CD4-positive, alpha-beta memory T cell (primary cell): ENCODE measurements at regions not wholly inside any gene's neighbourhood (a gene's known extent, or its start where the extent isn't known, plus 50 kb on each side); places are given as distances from the start of the nearest gene placed in this dataset.

Experiments
- CTCF ChIA-PET: fragments of 350-600 bp; sonication (Branson Sonifier 250); formaldehyde crosslinking; loops from one replicate; lab custom pipeline; 2021; ENCODE audit warnings: inconsistent platforms; ENCODE audit not compliant: partially characterized antibody; lab: Charles Lee
- POLR2A ChIA-PET: fragments of 350-600 bp; sonication (Branson Sonifier 250); formaldehyde crosslinking; loops from one replicate; lab custom pipeline; 2021; ENCODE audit not compliant: partially characterized antibody; lab: Charles Lee
- DNase-seq, 5 donors: peaks; one replicate each; pipeline versions ENCODE4 v3.0.0 to v3.0.0-alpha.2; 2020 to 2022; ENCODE audit warnings: mixed read lengths in 1 of 5
- H3K27ac ChIP-seq: one replicate; pipeline ENCODE4 v1.7.0; 2013; ENCODE audit warnings: low read depth, low read length
- H3K27me3 ChIP-seq: 2 replicates; pipeline ENCODE4 v1.7.0; 2013; ENCODE audit warnings: mild to moderate bottlenecking, low read length, moderate library complexity; ENCODE audit not compliant: insufficient read depth
- H3K36me3 ChIP-seq: 2 replicates; pipeline ENCODE4 v1.7.0; 2013; ENCODE audit warnings: mild to moderate bottlenecking, low read length, moderate library complexity; ENCODE audit not compliant: insufficient read depth
- H3K4me1 ChIP-seq: 2 replicates; pipeline ENCODE4 v1.7.0; 2013; ENCODE audit warnings: mild to moderate bottlenecking, low read length, moderate library complexity; ENCODE audit not compliant: insufficient read depth
- H3K4me3 ChIP-seq, 2 donors: one replicate each; pipeline ENCODE4 v1.7.0; 2013; ENCODE audit warnings: low read length in 2 of 2, mild to moderate bottlenecking in 1 of 2
- H3K9me3 ChIP-seq, 2 donors: one replicate each; pipeline ENCODE4 v1.7.0; 2013; ENCODE audit warnings: low read length in 2 of 2, control low read depth in 1 of 2; ENCODE audit not compliant: control insufficient read depth in 1 of 2
- H3K27ac Mint-ChIP-seq, 7 donors: one replicate each; pipeline ENCODE4 v1.8.0; 2020 to 2021; ENCODE audit warnings: mixed read lengths in 7 of 7, mild to moderate bottlenecking in 6 of 7, inconsistent platforms in 3 of 7, moderate library complexity in 3 of 7
- H3K27me3 Mint-ChIP-seq, 2 donors: one replicate each; pipeline ENCODE4 v1.8.0; 2020 to 2021; ENCODE audit warnings: mixed read lengths in 2 of 2
- H3K36me3 Mint-ChIP-seq, 2 donors: one replicate each; pipeline ENCODE4 v1.8.0; 2020 to 2021; ENCODE audit warnings: mixed read lengths in 2 of 2, inconsistent platforms in 1 of 2, mild to moderate bottlenecking in 1 of 2
- H3K4me1 Mint-ChIP-seq, 4 donors: one replicate each; pipeline ENCODE4 v1.8.0; 2020 to 2021; ENCODE audit warnings: mixed read lengths in 4 of 4, mild to moderate bottlenecking in 1 of 4
- H3K4me3 Mint-ChIP-seq, 8 donors: one replicate each; pipeline ENCODE4 v1.8.0; 2020 to 2021; ENCODE audit warnings: mixed read lengths in 8 of 8, mild to moderate bottlenecking in 7 of 8, moderate library complexity in 6 of 8, inconsistent platforms in 3 of 8
- H3K9me3 Mint-ChIP-seq, 8 donors: one replicate each; pipeline ENCODE4 v1.8.0; 2020 to 2021; ENCODE audit warnings: mixed read lengths in 8 of 8, mild to moderate bottlenecking in 5 of 8, inconsistent platforms in 3 of 8, moderate library complexity in 1 of 8
- intact Hi-C: fragments of 100-400 bp; cut with micrococcal nuclease; formaldehyde crosslinking; loops from one replicate; pipeline ENCODE4 v1.15.1; 2023

DNA sequence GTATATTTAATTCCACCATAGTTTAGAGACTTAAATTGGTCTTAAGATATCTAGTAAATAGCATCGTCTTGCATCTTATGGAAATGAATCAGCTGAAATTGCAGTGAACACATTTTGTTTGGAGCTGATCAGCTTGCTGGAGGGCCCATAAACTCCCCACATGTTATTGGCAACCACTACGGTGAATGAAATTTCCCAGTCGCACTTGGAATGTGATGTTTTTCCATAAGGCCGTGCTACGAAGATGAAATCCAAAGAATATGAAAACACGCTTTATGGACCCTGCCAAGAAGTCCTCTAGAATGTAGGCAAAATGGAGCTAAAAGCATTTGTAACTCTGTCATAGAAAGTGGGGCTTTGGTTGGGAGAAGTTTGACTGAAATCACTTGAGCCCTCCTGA is 572.1 kb downstream of the ACTL7B start:
- Mint-ChIP-seq H3K27ac (no peak overlapping the region), H3K4me3 (no peak overlapping the region), H3K4me1 (no peaks in the 10 kb centered on the region), H3K9me3 (peaks cover 0 to 10% (median 4%) of the 10 kb centered on the region in 8 donors), H3K27me3 (no peaks in the 10 kb centered on the region), H3K36me3 (no peaks in the 10 kb centered on the region)
- no peak for DNase-seq
- Histone ChIP-seq H3K36me3 (no peaks in the 10 kb centered on the region), H3K27me3 (no peaks in the 10 kb centered on the region), H3K4me3 (no peak overlapping the region), H3K27ac (no peak overlapping the region), H3K4me1 (no peaks in the 10 kb centered on the region), H3K9me3 (no peaks in the 10 kb centered on the region)
- intact Hi-C loops, result no loop called here
- ChIA-PET CTCF (no interaction called here), POLR2A (no interaction called here)

- Mint-ChIP-seq H3K4me3 (no peak overlapping the region), H3K27ac (no peak overlapping the region), H3K4me1 (no peaks in the 10 kb centered on the region), H3K27me3 (no peaks in the 10 kb centered on the region), H3K36me3 (no peaks in the 10 kb centered on the region), H3K9me3 (peaks cover 0 to 6% (median 4%) of the 10 kb centered on the region in 8 donors)
- no peak for DNase-seq
- intact Hi-C loops, result no loop called here
- Histone ChIP-seq H3K4me1 (no peaks in the 10 kb centered on the region), H3K4me3 (no peak overlapping the region), H3K9me3 (no peaks in the 10 kb centered on the region), H3K36me3 (no peaks in the 10 kb centered on the region), H3K27ac (no peak overlapping the region), H3K27me3 (no peaks in the 10 kb centered on the region)
- ChIA-PET POLR2A (no interaction called here), CTCF (no interaction called here)
Observed at GRCh38 chr9:108282872-108283271, 572.9 kb downstream of the ACTL7B start.

DNA sequence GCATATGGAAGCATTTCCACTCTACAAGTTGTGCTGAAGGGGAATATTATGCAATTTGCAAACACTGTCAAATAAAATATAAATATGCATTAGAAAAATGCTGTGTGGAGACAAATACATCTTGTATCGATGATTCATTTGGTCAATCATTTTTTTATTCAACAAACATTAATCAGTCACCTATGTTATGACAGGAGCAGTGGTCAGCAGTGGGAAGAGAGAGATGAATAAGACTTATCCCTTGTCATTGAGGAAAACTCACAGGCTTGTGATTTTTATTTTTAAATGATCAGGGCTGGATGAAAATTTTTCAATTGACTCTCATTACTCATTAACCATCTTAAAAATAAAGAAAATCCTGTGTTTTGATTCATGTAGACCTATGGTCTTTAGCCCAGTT is 574.1 kb downstream of the ACTL7B start:
- Histone ChIP-seq H3K27ac (no peak overlapping the region), H3K9me3 (no peaks in the 10 kb centered on the region), H3K4me1 (no peaks in the 10 kb centered on the region), H3K36me3 (no peaks in the 10 kb centered on the region), H3K27me3 (no peaks in the 10 kb centered on the region), H3K4me3 (no peak overlapping the region)
- no peaks in the 10 kb centered on the region for H3K27me3 Mint-ChIP-seq
- H3K9me3 Mint-ChIP-seq, result peaks cover 0 to 8% (median 4%) of the 10 kb centered on the region in 8 donors
- intact Hi-C loops, result no loop called here
- H3K4me3 Mint-ChIP-seq, result no peak overlapping the region
- DNase-seq, result no peak
- no peak overlapping the region for H3K27ac Mint-ChIP-seq
- no peaks in the 10 kb centered on the region for H3K4me1 Mint-ChIP-seq
- POLR2A ChIA-PET, result no interaction called here
- no peaks in the 10 kb centered on the region for H3K36me3 Mint-ChIP-seq
- CTCF ChIA-PET, result no interaction called here

DNA sequence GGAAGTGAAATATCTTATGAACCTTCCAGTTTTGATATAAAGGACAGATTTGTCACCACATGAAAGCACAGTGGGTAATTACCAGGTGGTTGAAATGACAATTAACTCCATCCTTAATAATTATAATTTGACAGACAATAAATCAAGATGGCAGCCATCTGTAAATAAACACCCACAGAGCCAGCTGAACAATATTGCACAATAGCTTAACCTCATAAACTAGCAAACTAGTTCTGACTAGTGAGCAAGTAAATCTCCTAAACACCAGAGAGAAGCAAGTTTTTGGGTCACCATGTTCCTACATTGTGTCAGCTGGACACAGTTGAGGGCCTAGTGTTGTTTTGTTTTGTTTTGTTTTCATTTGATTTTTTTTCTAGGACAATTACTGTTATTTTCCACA is 577.4 kb downstream of the ACTL7B start:
- no peak for DNase-seq
- H3K27ac ChIP-seq, result no peak overlapping the region
- Mint-ChIP-seq H3K27me3 (no peaks in the 10 kb centered on the region), H3K4me3 (no peak overlapping the region), H3K36me3 (no peaks in the 10 kb centered on the region), H3K27ac (no peak overlapping the region), H3K9me3 (peaks cover 0 to 15% (median 5%) of the 10 kb centered on the region in 8 donors), H3K4me1 (no peaks in the 10 kb centered on the region)
- POLR2A ChIA-PET, result no interaction called here
- H3K4me1 ChIP-seq, result no peaks in the 10 kb centered on the region
- no peak overlapping the region for H3K4me3 ChIP-seq
- no peaks in the 10 kb centered on the region for H3K27me3 ChIP-seq
- intact Hi-C loops, result no loop called here
- no peaks in the 10 kb centered on the region for H3K9me3 ChIP-seq
- no peaks in the 10 kb centered on the region for H3K36me3 ChIP-seq
- CTCF ChIA-PET, result no interaction called here

DNA sequence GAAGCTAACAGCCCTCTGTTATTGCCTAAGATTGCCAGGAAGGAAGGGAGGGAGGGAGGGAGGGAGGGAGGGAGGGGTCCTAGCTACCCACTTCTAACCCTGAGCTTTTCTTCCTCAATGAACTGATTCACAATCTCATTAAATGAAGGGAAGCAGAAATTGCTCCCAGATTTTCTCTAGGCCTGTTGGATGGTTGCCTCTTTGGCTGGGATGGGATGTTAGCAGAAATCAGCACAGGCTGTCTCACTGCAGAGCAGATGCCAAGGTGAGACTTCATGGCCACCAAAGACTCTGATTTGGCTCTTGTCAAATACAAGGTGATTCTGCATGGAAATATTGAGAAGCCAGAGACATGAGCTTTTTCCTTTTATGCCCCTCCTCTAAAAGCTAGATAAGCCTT is 578.6 kb downstream of the ACTL7B start:
- intact Hi-C loops, result no loop called here
- no peaks in the 10 kb centered on the region for H3K4me1 ChIP-seq
- no peak overlapping the region for H3K27ac Mint-ChIP-seq
- no peaks in the 10 kb centered on the region for H3K27me3 ChIP-seq
- H3K36me3 Mint-ChIP-seq, result no peaks in the 10 kb centered on the region
- H3K4me3 Mint-ChIP-seq, result no peak overlapping the region
- H3K9me3 ChIP-seq, result no peaks in the 10 kb centered on the region
- DNase-seq, result no peak
- H3K4me3 ChIP-seq, result no peak overlapping the region
- no peaks in the 10 kb centered on the region for H3K36me3 ChIP-seq
- peaks cover 0 to 15% (median 5%) of the 10 kb centered on the region in 8 donors for H3K9me3 Mint-ChIP-seq
- ChIA-PET POLR2A (no interaction called here), CTCF (no interaction called here)
- H3K4me1 Mint-ChIP-seq, result no peaks in the 10 kb centered on the region
- no peak overlapping the region for H3K27ac ChIP-seq
- H3K27me3 Mint-ChIP-seq, result no peaks in the 10 kb centered on the region

DNA sequence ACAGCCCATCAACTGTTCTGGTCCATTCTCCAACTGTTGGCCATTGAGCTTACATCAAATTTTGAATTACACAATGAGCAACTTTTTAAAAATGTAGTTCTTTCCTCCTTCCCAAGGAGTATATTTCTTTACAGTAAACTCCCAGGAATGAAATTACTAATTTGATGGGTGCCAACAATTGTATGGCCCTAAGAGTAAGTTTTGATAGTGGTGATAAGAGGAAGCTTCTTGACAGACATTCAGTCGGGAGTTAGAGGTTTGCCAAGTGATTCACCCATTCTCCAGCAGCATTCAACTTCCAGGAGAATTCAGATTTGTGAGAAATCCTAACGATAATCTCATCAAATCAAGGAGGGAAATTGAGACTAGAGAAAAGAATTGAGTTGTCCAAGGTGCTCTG is 579.9 kb downstream of the ACTL7B start:
- intact Hi-C loops, result no loop called here
- Mint-ChIP-seq H3K4me1 (no peaks in the 10 kb centered on the region), H3K27ac (no peak overlapping the region)

DNA sequence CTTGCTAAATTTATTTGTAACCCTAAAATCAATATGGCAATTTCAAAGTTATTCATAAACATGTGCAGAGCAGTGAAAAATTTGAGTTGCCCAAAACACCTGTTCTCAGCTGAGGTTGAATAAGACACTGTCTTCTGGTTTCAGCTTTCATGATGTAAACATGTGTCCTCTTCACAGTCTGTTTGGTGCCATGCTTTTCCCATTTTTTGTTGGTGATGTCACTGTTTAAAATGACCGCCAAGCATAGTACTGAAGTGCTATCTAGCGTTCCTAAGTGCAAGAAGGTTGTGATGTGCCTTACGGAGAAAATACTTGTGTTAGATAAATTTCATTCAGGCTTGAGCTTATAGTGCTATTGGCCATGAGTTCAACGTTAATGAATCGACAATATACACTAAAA is 580.8 kb downstream of the ACTL7B start:
- ChIA-PET POLR2A (no interaction called here), CTCF (no interaction called here)
- no peak overlapping the region for H3K27ac ChIP-seq

More for the DNA sequence above, 579.9 kb downstream of the ACTL7B start:
- Mint-ChIP-seq H3K27me3 (no peaks in the 10 kb centered on the region), H3K36me3 (no peaks in the 10 kb centered on the region), H3K9me3 (peaks cover 0 to 15% (median 5%) of the 10 kb centered on the region in 8 donors), H3K4me3 (no peak overlapping the region)
- H3K4me1 ChIP-seq, result no peaks in the 10 kb centered on the region
- H3K36me3 ChIP-seq, result no peaks in the 10 kb centered on the region
- H3K27me3 ChIP-seq, result no peaks in the 10 kb centered on the region
- H3K9me3 ChIP-seq, result no peaks in the 10 kb centered on the region
- ChIA-PET POLR2A (no interaction called here), CTCF (no interaction called here)
- H3K27ac ChIP-seq, result no peak overlapping the region
- H3K4me3 ChIP-seq, result no peak overlapping the region
- no peak for DNase-seq

DNA sequence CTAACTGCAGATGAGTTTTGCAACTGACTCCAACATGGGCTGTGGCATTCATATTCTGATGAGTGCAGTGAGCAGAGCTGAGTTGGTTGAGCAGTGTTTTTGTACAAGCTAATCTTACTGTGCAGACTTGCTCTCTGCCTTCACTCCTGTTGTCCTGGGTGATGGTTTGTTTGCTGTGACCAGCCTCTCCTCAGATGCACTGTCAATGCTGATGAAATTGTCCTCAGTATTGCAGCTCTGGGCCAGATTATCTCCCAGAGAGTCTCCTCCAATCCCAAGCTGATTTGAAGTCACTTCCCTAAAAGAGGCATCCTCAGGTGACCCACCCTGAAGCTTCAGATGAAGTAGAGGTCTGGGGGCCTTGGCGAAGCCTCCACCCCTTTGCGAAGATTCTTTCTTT is 581.8 kb downstream of the ACTL7B start:
- ChIA-PET POLR2A (no interaction called here), CTCF (no interaction called here)
- Mint-ChIP-seq H3K36me3 (no peaks in the 10 kb centered on the region), H3K4me1 (no peaks in the 10 kb centered on the region), H3K27me3 (no peaks in the 10 kb centered on the region), H3K4me3 (no peak overlapping the region), H3K27ac (no peak overlapping the region), H3K9me3 (peaks cover 0 to 18% (median 4%) of the 10 kb centered on the region in 8 donors)
- DNase-seq, result no peak
- H3K9me3 ChIP-seq, result no peaks in the 10 kb centered on the region
- H3K27me3 ChIP-seq, result no peaks in the 10 kb centered on the region
- no peaks in the 10 kb centered on the region for H3K36me3 ChIP-seq
- no peaks in the 10 kb centered on the region for H3K4me1 ChIP-seq
- H3K27ac ChIP-seq, result no peak overlapping the region
- intact Hi-C loops, result no loop called here
- H3K4me3 ChIP-seq, result no peak overlapping the region

More for the DNA sequence above, 580.8 kb downstream of the ACTL7B start:
- Histone ChIP-seq H3K4me1 (no peaks in the 10 kb centered on the region), H3K4me3 (no peak overlapping the region), H3K9me3 (no peaks in the 10 kb centered on the region), H3K27me3 (no peaks in the 10 kb centered on the region), H3K36me3 (no peaks in the 10 kb centered on the region)
- Mint-ChIP-seq H3K4me3 (no peak overlapping the region), H3K27me3 (no peaks in the 10 kb centered on the region), H3K36me3 (no peaks in the 10 kb centered on the region), H3K27ac (no peak overlapping the region), H3K4me1 (no peaks in the 10 kb centered on the region), H3K9me3 (peaks cover 0 to 15% (median 4%) of the 10 kb centered on the region in 8 donors)
- intact Hi-C loops, result no loop called here
- DNase-seq, result no peak
